C4-2B (cell line): ENCODE measurements at regions not wholly inside any gene's neighbourhood (a gene's known extent, or its start where the extent isn't known, plus 50 kb on each side); places are given as distances from the start of the nearest gene placed in this dataset.

ENCODE experiments used
- ZFX ChIP-seq: fragments of 450-650 bp; IDR thresholded peaks from 2 replicates; pipeline ENCODE4 v1.6.1; 2017
- TF ChIP-seq, protein P1 (sequence below): fragments of 450-650 bp; conservative IDR thresholded peaks from 2 replicates; pipeline ENCODE4 v1.5.1; 2017; ENCODE audit warnings: mild to moderate bottlenecking

DNA sequence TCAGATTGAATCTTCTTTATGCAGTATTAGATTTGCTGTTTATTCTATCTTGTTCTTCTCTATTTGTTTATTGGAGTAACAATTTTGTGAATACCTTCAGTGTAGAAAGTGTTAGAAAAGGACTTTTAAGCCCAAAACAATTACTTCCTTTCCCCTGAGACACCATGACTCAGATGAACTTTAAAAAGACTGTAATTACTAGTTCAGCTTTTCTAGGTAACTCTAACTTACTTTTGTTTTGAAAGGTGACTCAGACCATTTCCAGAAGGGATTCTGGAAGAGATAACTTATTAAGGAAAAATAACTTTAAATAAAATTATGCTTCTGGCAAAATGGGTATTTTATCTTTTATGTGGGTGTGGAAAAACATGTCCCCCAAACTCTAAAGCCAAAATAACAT lies 561.5 kb upstream of the PCDH10 start:
- TF ChIP-seq, protein P1, sequence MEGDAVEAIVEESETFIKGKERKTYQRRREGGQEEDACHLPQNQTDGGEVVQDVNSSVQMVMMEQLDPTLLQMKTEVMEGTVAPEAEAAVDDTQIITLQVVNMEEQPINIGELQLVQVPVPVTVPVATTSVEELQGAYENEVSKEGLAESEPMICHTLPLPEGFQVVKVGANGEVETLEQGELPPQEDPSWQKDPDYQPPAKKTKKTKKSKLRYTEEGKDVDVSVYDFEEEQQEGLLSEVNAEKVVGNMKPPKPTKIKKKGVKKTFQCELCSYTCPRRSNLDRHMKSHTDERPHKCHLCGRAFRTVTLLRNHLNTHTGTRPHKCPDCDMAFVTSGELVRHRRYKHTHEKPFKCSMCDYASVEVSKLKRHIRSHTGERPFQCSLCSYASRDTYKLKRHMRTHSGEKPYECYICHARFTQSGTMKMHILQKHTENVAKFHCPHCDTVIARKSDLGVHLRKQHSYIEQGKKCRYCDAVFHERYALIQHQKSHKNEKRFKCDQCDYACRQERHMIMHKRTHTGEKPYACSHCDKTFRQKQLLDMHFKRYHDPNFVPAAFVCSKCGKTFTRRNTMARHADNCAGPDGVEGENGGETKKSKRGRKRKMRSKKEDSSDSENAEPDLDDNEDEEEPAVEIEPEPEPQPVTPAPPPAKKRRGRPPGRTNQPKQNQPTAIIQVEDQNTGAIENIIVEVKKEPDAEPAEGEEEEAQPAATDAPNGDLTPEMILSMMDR = no peak
- TF ChIP-seq ZFX = no peak
